ENCODE measurements at regions not wholly inside any gene's neighbourhood (a gene's known extent, or its start where the extent isn't known, plus 50 kb on each side); places are given as distances from the start of the nearest gene placed in this dataset.

DNA sequence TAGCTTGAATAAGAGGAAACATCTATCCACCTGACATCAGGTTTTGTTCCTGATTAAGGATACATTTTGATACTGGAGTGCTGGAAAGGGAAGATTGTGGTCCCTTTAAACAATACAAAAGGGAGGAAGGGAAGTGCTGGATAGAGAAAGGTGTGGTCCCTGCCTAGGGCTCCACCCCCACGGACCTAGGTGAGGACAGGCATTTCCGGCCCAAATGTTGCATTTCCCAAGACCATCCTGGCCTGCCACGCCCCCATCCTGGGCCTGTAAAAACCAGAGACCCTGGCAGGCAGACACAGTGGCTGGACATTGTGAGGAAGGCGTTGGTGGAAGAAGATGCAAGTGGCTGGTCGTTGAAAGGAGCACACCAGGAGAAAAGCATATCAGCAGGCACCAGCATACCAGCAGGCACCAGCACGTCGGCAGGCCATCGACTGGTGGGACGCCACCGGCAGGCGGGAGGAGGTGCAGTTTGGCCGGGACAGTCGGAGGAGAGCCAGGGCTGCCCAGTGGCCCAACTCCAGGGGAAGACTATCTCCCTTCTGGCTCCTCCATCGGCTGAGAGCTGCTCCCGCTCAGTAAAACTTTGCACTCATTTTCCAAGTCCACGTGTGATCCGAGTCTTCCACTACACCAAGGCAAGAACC is 53.2 kb upstream of the AMN1 start:
- TF ChIP-seq EZH2 (IDR thresholded peaks at IDR 0.05; ENCODE audit: borderline replicate concordance, low read length): no peak
- TF ChIP-seq, protein P1, sequence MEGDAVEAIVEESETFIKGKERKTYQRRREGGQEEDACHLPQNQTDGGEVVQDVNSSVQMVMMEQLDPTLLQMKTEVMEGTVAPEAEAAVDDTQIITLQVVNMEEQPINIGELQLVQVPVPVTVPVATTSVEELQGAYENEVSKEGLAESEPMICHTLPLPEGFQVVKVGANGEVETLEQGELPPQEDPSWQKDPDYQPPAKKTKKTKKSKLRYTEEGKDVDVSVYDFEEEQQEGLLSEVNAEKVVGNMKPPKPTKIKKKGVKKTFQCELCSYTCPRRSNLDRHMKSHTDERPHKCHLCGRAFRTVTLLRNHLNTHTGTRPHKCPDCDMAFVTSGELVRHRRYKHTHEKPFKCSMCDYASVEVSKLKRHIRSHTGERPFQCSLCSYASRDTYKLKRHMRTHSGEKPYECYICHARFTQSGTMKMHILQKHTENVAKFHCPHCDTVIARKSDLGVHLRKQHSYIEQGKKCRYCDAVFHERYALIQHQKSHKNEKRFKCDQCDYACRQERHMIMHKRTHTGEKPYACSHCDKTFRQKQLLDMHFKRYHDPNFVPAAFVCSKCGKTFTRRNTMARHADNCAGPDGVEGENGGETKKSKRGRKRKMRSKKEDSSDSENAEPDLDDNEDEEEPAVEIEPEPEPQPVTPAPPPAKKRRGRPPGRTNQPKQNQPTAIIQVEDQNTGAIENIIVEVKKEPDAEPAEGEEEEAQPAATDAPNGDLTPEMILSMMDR (IDR thresholded peaks at IDR 0.05; ENCODE audit: low read length): no peak
